ENCODE measurements at regions not wholly inside any gene's neighbourhood (a gene's known extent, or its start where the extent isn't known, plus 50 kb on each side); places are given as distances from the start of the nearest gene placed in this dataset.

DNA sequence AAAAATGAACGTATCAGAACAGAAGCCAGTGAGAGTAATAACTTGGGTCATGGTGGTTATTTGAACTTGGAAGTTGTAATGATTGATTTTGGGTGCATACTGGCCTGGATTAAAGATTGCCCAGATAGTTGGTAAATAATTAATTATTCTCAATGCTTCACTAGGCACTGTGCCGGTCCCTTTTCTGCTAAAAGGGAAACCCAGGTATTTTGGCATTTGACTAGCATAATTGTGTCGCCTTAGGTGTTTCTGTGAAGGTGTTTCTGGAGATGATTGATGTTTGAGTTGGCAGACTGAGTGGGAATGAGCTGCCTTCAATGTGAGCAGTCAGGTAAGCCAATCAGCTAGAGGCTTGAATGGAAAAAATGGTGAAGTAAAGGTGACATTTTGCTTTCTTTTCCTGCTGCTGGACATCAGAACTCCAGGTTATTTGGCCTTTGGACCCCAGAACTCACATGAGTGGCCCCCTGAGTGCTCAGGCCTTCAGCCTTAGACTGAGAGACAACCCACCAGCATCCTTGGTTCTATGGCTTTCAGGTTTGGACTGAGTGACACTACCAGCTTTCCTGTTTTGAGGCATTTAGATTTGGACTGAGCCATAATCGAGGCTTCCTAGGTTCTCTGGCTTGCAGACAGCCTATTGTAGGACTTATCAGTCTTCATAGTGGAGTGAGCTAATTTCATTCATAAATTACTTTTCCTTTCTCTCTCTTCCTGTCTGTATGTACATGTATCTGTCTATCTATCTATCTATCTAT is 120.7 kb upstream of the PAPPA start:
- no peak for TF ChIP-seq FOXM1 (IDR thresholded peaks at IDR 0.05; ENCODE audit: borderline replicate concordance)
- no peak for TF ChIP-seq TARDBP (IDR thresholded peaks at IDR 0.05)
- no peak for TF ChIP-seq ZNF384 (IDR thresholded peaks at IDR 0.05)
- TF ChIP-seq NFRKB (IDR thresholded peaks at IDR 0.05) = no peak
- no peak for TF ChIP-seq SP1 (IDR thresholded peaks at IDR 0.05)
- TF ChIP-seq, protein P1, sequence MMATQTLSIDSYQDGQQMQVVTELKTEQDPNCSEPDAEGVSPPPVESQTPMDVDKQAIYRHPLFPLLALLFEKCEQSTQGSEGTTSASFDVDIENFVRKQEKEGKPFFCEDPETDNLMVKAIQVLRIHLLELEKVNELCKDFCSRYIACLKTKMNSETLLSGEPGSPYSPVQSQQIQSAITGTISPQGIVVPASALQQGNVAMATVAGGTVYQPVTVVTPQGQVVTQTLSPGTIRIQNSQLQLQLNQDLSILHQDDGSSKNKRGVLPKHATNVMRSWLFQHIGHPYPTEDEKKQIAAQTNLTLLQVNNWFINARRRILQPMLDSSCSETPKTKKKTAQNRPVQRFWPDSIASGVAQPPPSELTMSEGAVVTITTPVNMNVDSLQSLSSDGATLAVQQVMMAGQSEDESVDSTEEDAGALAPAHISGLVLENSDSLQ (IDR thresholded peaks at IDR 0.05) = no peak
- TF ChIP-seq HDGF (IDR thresholded peaks at IDR 0.05; ENCODE audit: borderline replicate concordance) = no peak

Data from HEK293T (cell line).